ENCODE measurements at regions not wholly inside any gene's neighbourhood (a gene's known extent, or its start where the extent isn't known, plus 50 kb on each side); places are given as distances from the start of the nearest gene placed in this dataset.

DNA sequence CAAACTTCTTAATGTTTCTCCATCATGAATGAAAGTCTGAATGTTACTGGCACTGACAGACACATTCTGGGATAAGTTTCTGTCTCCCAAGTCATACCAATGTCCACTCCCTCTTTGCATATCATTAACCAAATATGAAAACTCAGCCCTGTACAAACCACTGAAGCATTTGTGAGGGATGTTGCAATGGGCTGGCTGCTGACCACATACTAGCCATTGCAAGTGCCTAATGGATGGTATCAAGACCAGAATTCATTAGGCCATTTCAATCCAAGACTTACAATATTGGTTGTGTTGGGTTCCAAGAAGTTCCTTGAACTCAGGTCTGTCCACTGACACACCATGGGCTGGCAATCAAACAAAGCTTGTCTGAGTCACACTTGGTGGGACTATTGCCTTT is 73.8 kb downstream of the CBLN2 start:
- no peak for DNase-seq

DNA sequence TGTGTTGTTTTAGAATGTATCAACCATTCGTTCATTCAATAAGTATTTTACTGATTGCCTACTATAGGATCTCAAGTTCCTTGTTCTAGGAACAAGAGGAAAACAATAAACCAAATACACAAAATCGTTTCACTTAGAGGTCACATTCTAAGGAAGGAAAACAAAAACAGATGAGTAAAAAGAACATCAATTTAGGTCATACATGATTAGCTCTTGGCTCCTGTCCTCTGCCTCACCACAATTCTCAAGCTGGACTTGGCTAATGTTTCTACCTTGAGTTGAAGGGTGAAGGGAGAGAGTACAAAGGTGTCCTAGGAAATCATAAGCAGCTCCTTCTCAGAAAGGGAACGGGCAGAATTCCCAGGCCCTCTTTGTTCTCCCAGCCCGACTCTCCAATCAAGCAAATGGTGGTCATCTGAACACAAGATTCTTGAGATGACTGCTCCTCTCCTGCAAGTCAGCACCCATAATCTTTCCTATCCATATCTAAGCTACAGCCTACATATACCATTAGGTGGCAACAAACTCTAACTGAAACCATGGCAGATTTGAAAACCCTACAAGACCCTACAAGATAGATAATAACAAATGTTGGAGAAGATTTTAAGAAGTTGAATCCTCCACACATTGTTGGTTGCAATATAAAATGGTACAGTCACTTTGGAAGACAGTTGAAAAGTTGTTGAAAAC is 76.0 kb downstream of the CBLN2 start:
- no peak for DNase-seq

DNA sequence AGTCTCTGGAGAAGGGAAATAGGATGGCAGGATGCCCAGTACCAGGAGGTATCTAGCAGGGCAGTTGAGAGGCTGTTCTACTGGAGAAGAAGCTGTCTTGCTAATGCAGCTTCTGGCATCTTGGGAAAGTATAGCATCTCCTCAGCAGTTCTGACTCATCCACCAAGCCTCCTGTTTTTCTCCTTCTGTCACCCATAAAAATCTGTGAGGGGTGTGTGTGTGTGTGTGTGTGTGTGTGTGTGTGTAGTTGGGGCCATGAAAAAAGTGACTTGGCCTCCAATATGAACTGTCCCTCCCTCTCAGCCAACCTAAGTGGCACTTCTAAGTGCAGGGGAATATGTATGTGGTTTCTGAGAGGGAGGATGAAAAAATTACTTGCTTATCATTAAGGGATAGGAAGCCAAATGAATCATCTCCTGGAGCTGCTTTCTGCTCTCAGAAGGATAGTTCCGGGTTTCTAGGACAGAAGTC is 83.9 kb downstream of the CBLN2 start:
- DNase-seq = no peak

DNA sequence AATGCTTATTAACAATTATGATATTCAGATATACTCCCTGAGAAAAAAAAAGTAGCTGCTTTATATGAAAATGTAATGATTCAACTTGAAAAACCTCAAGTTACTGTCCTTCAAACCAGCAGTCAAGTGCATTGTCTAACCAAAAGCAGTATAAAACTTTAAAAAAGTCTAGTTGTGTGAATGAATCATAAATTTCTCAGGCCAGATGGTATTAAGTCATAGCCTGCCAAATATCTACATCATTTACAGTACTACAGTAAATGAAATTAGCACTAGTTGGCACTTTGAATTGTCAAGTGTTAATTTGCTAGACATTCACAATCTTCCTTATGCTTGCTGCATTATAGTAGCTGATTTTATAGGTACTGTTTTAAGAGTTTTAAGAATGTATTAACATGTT is 85.9 kb downstream of the CBLN2 start:
- DNase-seq = no peak

DNA sequence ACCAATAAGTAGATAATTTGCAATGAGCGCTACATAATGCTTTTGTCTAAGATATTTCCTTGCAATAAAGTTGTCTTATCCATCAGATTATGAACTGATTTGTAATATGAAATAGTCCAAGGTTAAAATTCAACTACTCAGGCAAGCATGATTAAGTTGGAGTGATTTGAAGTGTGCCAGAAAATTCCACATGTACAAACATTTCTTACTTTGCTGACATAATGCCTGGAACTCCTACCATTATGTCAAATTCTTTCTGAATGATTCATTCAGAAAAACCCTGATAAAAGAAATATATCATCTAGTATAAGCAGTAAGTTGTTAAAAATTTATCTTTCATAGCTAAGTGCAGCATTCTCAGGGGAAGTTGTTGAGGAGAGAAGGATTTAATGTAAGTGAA is 87.3 kb downstream of the CBLN2 start:
- no peak for DNase-seq

DNA sequence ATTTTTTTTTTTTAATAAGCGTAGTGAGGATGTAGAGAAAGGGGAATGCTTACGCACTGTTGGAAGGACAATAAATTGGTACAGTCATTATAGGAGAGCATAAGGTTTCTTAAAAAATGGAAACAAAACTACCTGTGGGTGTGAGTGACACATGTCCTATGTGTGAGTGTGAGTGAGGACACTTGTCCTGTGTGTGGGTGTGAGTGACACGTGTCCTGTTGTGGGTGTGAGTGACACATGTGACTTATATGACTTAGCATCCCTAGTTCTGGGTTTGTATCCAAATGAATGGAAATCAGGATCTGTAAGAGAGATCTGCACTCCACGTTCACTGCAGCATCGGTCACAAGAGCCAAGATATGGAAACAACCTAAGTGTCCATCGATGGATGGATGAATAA is 91.8 kb downstream of the CBLN2 start:
- no peak for DNase-seq

DNA sequence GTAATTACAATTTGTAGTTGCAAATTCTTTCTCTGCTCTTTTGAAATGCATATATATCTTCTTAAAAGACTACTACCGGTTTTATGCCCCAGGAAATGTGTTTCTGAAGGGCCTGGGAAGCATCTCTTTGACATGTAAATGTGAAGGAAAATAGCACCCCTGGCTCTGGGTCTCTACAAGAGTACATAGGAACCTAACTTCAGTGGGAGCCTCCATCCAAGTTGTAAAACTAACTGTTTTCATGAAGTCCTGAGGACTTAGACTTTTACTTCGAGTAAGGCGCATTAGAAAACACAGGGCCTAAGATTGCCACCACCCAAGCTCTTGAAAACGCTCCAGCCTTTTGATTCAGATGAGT is 99.4 kb downstream of the CBLN2 start:
- DNase-seq = no peak

DNA sequence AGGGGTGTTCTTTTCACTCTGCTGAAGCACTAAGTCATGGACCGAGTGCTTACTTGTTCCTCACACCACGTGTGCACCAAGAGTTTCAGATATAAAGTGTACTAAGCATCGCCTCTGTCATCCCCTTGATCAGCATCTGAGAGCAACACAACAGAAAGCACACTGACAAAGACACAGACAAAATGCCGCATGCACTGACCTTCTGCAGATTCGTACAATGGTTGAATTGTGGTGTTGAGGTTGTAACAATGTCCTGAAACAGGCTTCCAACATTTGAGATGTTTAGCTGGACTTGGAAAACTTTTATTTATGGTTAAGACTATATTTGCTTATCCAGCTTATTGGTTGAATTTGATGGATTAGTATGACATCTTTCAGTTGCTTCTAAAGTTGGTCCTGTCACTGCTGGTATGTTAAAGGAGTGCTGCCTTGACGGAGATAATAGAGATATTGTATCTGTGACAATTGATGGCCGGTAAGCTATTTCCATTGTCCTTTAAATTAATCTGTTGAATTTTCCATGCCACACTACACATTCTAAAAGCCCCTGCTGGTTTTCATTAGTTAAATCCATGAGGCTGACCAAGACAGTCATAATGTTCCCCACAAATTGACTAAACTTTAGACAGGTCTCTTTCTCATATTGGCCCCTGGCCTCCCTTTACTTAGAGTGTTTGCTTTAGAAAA is 99.9 kb downstream of the CBLN2 start:
- DNase-seq = no peak

DNA sequence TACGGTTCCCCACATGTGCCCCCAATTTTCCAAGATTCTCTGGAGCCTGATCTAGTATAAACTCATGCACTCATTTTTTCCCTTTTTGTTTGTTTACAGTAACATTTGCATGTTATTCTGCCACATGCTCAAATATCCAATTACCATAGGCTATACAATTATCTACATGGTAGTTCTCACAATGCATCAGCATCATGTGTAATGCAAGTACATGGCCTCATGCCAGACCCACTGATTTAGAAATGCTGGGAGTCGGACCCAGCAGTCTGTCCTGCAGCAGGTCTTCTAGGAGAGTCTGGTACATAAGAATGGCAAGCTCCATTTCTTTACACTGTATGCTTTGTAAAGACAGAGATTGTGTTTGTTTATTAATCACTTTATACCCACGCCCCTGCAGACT is 107.7 kb downstream of the CBLN2 start:
- DNase-seq = no peak

DNA sequence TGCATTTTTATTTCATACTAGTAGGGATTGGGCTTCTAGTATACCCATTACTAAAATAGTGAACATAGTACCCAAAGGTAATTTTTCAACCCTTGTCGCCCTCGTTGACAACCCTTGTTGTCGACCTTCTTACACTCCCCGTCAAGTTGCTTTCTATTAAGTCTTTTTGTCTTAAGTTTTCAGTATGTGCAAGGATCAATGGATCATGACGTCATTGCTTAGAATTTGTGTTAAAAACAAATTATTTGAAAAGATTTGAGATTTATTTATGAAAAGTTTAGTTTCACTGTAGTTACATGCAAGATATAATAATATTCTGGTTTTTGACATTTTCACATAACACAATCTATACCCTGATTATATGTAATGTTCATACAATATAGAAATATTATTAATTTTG is 110.4 kb downstream of the CBLN2 start:
- no peak for DNase-seq

DNA sequence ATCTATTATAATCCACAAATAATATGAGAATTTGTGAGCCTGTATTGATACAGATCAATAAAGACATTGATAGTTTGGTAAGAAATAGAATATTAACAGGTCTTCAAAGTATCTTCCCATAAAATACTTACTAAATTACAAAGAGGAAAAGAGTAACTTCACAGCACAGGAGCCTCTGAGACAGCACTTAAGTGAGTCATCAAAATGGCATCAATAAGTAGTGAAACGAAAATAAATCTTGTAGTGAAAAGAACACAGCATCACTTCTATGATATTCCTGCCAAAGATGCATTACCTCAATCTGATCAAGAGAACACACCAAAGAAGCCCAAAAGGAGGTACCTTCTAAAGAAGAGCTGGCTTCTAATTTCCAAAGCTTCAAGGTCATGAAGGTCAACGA is 116.4 kb downstream of the CBLN2 start:
- no peak for DNase-seq

DNA sequence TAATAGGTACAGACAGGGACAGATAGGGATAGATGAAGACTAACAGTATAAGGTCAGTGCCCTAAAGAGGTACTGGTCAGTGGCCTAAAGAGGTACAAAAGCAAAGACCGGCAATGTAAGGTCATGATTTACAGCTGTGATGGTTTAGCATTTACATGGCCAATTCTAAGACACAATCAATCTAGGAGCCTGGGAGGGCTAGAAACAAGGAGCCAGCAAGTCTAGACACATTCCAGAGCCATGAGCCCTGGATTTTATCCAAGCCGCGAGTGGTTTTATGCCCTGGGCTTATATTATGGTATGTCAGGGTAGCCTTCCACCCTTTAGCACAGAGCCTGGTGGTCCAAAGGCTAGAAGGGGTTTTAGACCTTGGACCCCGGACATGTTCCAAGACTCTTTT is 124.2 kb downstream of the CBLN2 start:
- no peak for DNase-seq

DNA sequence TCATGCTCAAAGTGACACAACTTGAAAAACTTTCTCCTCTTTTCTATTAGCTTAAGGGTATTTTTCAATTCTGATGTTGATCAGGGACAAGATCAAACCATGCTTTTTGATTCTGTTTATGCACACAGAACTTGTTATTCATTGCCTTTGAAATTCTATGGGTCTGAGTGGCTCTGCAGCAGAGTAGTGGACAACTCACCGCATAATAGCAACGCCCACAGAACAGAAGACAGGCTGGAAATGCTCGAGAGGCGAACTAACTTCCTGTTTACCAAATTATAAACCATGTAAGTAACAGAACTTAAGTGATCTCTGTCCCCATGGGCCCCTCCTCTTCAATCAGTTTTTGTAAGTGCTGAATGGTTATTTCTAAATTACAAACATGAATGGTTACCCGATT is 131.2 kb downstream of the CBLN2 start:
- DNase-seq = no peak

DNA sequence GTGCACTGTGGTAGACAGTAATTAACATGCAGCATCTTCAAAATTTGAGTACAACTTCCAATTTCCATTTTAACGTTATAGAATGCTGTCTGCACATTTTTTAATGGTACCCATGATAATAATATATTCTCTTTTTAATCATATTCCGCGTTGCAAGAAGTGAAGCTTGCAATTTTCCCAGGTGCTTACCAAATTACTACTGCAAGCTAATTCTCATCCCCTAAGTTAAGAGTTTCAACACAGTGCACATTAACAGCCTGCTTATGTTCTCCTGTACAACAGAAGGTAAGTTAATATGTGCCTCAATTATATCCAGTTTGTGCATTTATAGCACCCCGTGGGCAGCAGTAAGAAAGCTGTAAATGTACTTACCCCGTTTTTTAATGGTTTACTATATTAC is 132.9 kb downstream of the CBLN2 start:
- DNase-seq = no peak

DNA sequence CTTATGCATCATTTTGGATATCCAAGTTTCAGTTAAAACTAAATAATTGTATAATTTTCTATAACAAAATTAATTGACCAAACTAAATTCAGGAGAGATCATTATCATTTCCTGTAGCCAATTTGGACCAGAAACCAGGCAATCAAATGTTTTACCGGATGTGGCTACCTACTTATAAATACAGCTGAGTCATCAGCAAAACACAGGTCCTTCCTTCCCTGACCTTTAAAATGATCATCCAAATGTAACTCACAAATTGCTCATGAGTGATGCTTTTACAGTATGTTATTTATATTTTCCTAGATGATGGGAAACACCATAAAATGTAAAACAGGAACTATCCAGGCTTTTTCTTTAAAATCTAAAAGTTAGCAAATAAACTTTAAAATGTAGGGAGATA is 133.7 kb downstream of the CBLN2 start:
- DNase-seq = no peak

DNA sequence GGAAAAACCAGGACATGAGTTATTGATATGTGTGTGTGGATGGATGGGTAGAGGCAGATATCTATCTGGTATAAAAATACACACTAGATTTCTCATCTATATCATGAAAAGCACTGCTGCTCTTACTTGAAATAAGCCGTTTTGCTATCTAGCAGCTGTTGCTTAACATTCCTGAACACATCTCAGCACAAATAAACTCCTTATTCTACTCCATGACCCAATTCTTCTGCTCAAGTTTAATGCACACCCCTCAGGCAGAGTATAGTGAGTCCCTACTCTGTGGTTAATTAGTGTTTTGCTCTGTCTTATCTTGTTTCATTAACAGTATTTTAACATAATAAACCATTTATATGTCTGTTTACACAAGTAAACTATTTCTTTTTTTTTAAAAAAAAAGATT is 134.2 kb downstream of the CBLN2 start:
- DNase-seq = no peak

DNA sequence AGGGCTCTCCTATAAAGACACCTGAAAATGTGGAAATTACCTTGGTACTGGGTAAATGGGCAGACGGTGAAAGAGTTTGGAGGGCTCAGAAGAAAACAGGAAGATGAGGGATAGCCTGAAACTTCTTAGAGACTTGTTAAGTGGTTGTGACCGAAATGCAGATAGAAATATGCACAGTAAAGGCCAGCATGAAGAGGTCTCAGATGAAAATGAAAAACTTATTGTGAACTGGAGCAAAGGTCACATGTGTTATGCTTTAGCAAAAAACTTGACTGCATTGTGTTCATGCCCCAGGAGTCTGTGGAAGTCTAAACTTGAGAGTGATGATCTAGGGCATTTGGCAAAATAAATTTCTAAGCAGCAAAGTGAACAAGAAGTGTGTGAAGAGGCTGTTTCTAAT is 137.1 kb downstream of the CBLN2 start:
- DNase-seq = no peak

DNA sequence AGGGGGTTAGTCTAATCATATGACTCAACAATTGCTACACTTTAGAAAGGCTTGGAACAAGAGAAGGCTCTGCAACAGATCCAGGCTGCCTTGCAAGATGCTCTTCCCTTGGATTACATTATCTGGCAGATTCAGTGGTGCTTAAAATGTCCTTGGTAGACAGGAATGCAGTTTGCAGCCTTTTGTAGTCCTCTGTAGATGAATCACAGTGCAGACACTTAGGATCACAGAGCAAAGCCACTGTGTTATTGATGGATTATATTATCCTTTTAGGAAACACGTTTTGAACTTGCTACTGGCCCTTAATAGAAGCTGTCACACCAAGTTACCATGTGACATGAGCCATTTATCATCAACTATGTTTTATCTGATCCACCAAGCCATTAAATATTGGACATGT is 152.2 kb downstream of the CBLN2 start:
- no peak for DNase-seq

DNA sequence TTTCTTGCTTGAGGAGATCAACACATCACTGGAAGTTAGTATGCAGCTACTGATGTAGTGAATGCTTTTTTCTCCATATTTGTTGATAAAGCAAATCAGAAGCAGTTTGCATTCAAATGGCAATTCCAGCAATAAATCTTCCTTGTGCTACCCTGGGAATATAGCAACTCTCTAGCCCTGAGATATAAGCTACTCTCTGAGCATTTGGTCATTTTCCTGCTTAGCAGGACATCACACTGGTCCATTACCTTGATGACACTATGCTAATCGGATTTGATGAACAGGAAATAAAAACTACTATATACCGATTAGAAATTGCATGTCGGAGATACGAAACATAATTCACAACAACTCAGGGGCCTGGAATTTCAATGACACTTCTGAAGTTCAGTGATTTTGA is 152.7 kb downstream of the CBLN2 start:
- no peak for DNase-seq

DNA sequence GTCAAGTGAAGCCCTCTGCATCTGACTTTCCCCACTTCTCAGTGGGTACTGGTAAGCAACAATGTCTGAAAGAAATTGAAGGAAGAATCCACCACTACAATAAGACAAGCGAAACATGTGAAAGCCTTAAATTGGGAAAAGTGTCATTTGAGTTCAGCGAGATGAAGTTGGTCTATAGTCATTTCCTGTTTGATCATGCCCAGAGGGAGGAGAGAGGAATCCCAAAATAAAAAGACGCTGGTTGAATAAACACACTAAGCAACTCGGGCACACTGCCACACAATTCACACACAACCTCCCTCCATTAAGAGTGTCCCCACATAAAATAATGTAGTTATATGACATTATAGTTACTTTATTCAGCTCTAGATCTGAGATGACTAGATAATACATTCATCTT is 166.1 kb downstream of the CBLN2 start:
- no peak for DNase-seq

DNA sequence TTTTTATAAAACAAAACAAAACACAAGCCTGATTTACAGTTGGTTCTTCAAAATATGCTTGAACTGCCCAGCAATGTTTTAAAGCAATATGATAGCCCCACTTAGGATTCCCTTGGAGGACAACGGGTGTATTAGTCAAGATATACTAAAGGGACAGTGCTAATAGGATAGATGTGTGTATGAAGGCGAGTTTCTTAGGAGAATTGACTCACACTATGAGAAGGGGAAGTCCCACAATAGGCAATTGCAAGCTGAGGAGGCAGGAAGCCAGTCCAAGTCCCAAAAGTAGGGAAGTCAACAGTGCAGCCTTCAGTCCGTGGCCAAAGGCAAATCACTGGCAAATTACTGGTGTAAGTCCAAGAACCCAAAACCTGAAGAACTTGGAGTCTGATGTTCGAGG is 167.9 kb downstream of the CBLN2 start:
- no peak for DNase-seq

DNA sequence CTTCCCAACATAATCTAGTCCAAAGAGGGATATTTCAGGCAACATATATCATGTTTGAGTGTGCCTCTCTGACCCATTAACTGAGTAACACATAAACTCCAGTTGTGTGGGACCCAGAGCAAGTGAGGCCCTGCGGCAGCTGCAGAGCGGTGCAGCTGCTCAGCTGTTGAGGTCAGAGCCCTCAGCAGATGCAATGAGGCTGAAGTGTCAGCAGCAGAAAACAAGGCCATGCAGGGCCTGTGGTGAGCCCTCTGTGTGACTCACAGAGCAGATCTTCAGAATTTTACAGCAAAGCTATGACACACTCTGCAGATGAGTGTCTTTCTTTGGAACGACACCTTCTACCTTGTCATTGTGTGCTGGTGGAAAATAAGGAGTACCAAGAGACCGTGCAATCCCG is 168.5 kb downstream of the CBLN2 start:
- no peak for DNase-seq

DNA sequence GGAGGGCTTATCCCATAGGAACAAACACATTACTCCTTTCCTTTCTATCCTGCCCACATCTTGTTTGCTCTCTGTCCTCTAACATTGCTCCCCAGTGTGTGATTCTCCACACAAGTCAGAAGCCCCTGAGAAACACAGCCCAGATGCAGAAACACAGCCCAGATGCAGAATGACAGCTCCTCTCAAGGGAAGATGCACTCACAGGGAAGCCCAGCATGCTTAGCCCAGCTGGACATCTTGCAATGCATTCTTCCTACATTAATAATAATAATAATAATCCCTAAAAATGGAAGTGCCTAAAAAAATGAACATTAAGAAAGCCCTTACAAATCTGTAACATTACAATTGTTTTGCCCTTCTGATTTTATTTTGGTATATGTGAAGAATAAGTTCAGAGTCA is 172.1 kb downstream of the CBLN2 start:
- no peak for DNase-seq

DNA sequence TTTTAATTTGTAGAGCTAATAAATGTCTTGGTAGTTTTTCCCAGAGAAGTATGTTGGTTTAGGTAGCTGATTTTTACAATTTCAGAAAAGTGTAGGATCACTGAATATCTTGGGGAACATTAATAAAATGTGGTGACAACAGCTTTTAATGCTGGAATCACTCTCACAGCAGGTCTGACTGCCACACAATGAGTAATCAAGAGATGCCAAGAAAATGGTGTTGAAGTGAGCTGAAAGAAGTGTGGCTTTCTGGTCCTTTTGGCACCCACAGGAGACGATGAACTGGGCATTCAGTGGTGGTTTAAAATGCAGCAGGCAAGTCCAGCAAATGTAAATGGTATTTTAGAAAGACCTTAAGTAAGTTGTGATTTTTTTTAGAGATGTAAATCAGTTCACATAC is 175.8 kb downstream of the CBLN2 start:
- no peak for DNase-seq

DNA sequence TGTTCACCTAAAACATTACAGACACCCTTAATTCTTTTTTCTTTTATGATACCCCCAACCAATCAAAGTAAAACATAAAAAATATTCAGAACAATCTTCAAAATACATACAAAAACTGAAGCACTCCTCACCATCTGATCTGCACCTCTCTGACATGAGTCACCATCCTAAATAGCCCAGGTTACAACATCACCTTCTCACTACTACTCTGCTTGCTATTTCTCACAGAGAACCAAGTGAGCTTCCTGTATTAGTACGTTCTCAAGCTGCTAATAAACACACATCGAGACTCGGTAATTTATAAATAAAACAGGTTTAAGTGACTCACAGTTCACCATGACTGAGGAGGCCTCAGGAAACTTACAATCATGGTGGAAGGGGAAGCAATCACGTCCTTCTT is 183.5 kb downstream of the CBLN2 start:
- DNase-seq = no peak
